K562 (cell line): ENCODE measurements at regions not wholly inside any gene's neighbourhood (a gene's known extent, or its start where the extent isn't known, plus 50 kb on each side); places are given as distances from the start of the nearest gene placed in this dataset.

ENCODE experiments used
- ATAC-seq: fragments of 200-7000 bp; cut with Tn5 transposase; 3 replicates; pipeline ENCODE4 v1.9.1; 2020; ENCODE audit warnings: moderate library complexity
- BruUV-seq: library from RNA; stranded (reverse); fragments of 400-500 nt; replicated peaks from 2 replicates; lab custom pipeline; 2021; lab: Mats Ljungman, UMichigan
- CTCF ChIA-PET: fragments of 300-600 bp; formaldehyde crosslinking; extraction: SDS; loops from one replicate; lab custom pipeline; 2021; ENCODE audit warnings: low intra/inter-chr PET ratio; lab: Yijun Ruan, JAX
- POLR2A ChIA-PET: fragments of 300-600, 350-650 bp; sonication (Branson Sonifier 250); formaldehyde crosslinking; extraction: SDS; loops from one replicate; lab custom pipeline; 2021; ENCODE audit warnings: antibody characterized with exemption, inconsistent platforms; lab: Yijun Ruan, JAX
- DNase-seq, 4 experiments: peaks; one replicate each; pipeline versions ENCODE4 v3.0.0 to v3.0.0-alpha.2; 2011 to 2018; ENCODE audit warnings: low spot score in 3 of 4, mixed read lengths in 3 of 4; ENCODE audit errors: extremely low read depth in 1 of 4
- FAIRE-seq: peaks from 2 replicates; lab custom pipeline; 2011; peaks lifted over from hg19 to GRCh38; lab: Jason Lieb, UNC
- H2AFZ ChIP-seq: 2 replicates; pipeline ENCODE4 v1.6.0; 2011; ENCODE audit warnings: low read depth, low read length, control low read depth, inconsistent platforms
- H3K27ac ChIP-seq: fragments of 200-600 bp; 3 replicates; pipeline ENCODE4 v1.8.0; 2011; ENCODE audit warnings: low read depth, mild to moderate bottlenecking, control low read depth, inconsistent platforms, low read length, moderate library complexity, mixed read lengths; ENCODE audit errors: extremely low read depth
- H3K27me3 ChIP-seq, 2 experiments: fragments of 300-600 bp in 1 of 2; 2 replicates in 1 of 2; 3 replicates in 1 of 2; pipeline versions ENCODE4 v1.6.0 to v1.8.0; 2011; ENCODE audit warnings: inconsistent platforms in 2 of 2, low read length in 2 of 2, mild to moderate bottlenecking in 1 of 2, mixed read lengths in 1 of 2, moderate library complexity in 1 of 2; ENCODE audit not compliant: control insufficient read depth in 2 of 2, insufficient read depth in 2 of 2
- H3K36me3 ChIP-seq: fragments of 300-600 bp; 3 replicates; pipeline ENCODE4 v1.8.0; 2011; ENCODE audit warnings: mild to moderate bottlenecking, low read length, inconsistent platforms; ENCODE audit not compliant: control insufficient read depth, insufficient read depth
- H3K4me1 ChIP-seq, 2 experiments: fragments of 200-600 bp in 1 of 2; replicated peaks in 1 of 2; 2 replicates in 1 of 2; 3 replicates in 1 of 2; pipeline versions ENCODE4 v1.5.1 to v1.8.0; 2011; ENCODE audit warnings: inconsistent platforms in 2 of 2, low read length in 2 of 2, mild to moderate bottlenecking in 1 of 2, mixed read lengths in 1 of 2, moderate library complexity in 1 of 2; ENCODE audit not compliant: control insufficient read depth in 2 of 2, insufficient read depth in 2 of 2
- H3K4me2 ChIP-seq: 2 replicates; pipeline ENCODE4 v1.6.1; 2011; ENCODE audit warnings: low read length, control low read depth, inconsistent platforms, mixed read lengths; ENCODE audit not compliant: insufficient read depth
- H3K4me3 ChIP-seq: fragments of 200-600 bp; sonication (generic), shearing (Covaris generic); 2 replicates; pipeline ENCODE4 v1.5.1; 2016; ENCODE audit warnings: control low read depth, inconsistent platforms
- H3K79me2 ChIP-seq: fragments of 200-600 bp; 3 replicates; pipeline ENCODE4 v1.8.0; 2011; ENCODE audit warnings: low read length, inconsistent platforms; ENCODE audit not compliant: control insufficient read depth, insufficient read depth
- H3K9ac ChIP-seq, 2 experiments: 2 replicates each; pipeline versions ENCODE4 v1.6.0 to v1.6.1; 2011; ENCODE audit warnings: low read depth in 2 of 2, low read length in 2 of 2, control low read depth in 1 of 2, inconsistent platforms in 1 of 2, mild to moderate bottlenecking in 1 of 2, mixed read lengths in 1 of 2; ENCODE audit not compliant: insufficient read depth in 1 of 2
- H3K9me1 ChIP-seq: one replicate; pipeline ENCODE4 v1.6.0; 2011; ENCODE audit warnings: inconsistent platforms, mild to moderate bottlenecking, low read length, moderate library complexity; ENCODE audit not compliant: control insufficient read depth, insufficient read depth
- H3K9me3 ChIP-seq: replicated peaks from 2 replicates; pipeline ENCODE4 v1.5.1; 2011; ENCODE audit warnings: low read depth, low read length, inconsistent platforms; ENCODE audit not compliant: control insufficient read depth, insufficient read depth
- H4K20me1 ChIP-seq: replicated peaks from 2 replicates; pipeline ENCODE4 v1.6.1; 2011; ENCODE audit warnings: low read length, inconsistent platforms, mixed read lengths; ENCODE audit not compliant: control insufficient read depth, insufficient read depth
- BDP1 ChIP-seq: IDR thresholded peaks from 3 replicates; pipeline ENCODE4 v1.6.1; 2011; ENCODE audit not compliant: insufficient read length, insufficient read depth
- CEBPB ChIP-seq: fragments of 450-650 bp; IDR thresholded peaks from 2 replicates; pipeline ENCODE4 v1.6.1; 2016; ENCODE audit warnings: missing genetic modification characterization, missing compliant biosample characterization
- CSDE1 ChIP-seq, 2 experiments: fragments of 450-650 bp; IDR thresholded peaks; 2 replicates each; pipeline ENCODE4 v1.6.1; 2016; ENCODE audit warnings: mild to moderate bottlenecking in 1 of 2
- ETS2 ChIP-seq: IDR thresholded peaks from 2 replicates; pipeline ENCODE4 v1.6.1; 2016; ENCODE audit warnings: borderline replicate concordance, missing genetic modification characterization, mild to moderate bottlenecking, moderate library complexity, missing compliant biosample characterization; ENCODE audit not compliant: poor library complexity, severe bottlenecking
- HBP1 ChIP-seq: fragments of 450-650 bp; formaldehyde crosslinking; IDR thresholded peaks from 2 replicates; pipeline ENCODE4 v1.4.0; 2022; ENCODE audit warnings: missing genetic modification characterization
- ID3 ChIP-seq, 2 experiments: fragments of 250-450 bp in 1 of 2; fragments of 450-650 bp in 1 of 2; sonication (Bioruptor Pico) in 1 of 2; IDR thresholded peaks; 2 replicates each; pipeline versions ENCODE4 v1.6.1 to v1.8.0; 2016 to 2021; ENCODE audit warnings: mild to moderate bottlenecking in 2 of 2, moderate library complexity in 2 of 2, missing compliant biosample characterization in 1 of 2, missing genetic modification characterization in 1 of 2
- MCM2 ChIP-seq: fragments of 450-650 bp; IDR thresholded peaks from 2 replicates; pipeline ENCODE4 v1.6.1; 2017; ENCODE audit warnings: low read depth, mild to moderate bottlenecking
- PRMT5 ChIP-seq: sonication (generic); formaldehyde crosslinking; IDR thresholded peaks from 2 replicates; pipeline ENCODE4 v1.5.0; 2020; ENCODE audit warnings: missing genetic modification reagents
- RAD21 ChIP-seq, 2 experiments: fragments of 250-450 bp in 1 of 2; fragments of 450-650 bp in 1 of 2; sonication (Bioruptor Pico) in 1 of 2; formaldehyde crosslinking in 1 of 2; IDR thresholded peaks in 1 of 2; conservative IDR thresholded peaks in 1 of 2; 2 replicates each; pipeline versions ENCODE4 v1.4.0 to v1.8.0; 2020 to 2022; ENCODE audit warnings: mild to moderate bottlenecking in 2 of 2, moderate library complexity in 1 of 2
- RBM25 ChIP-seq: fragments of 200-400 bp; formaldehyde crosslinking; IDR thresholded peaks from 2 replicates; pipeline ENCODE4 v1.6.1; 2018; ENCODE audit warnings: low read length, low read depth, moderate library complexity; ENCODE audit not compliant: severe bottlenecking
- SMARCA4 ChIP-seq: fragments of 450-650 bp; IDR thresholded peaks from 2 replicates; pipeline ENCODE4 v1.6.1; 2016
- ZBTB11 ChIP-seq, 3 experiments: fragments of 200-800 bp in 1 of 3; fragments of 250-450 bp in 1 of 3; fragments of 450-650 bp in 1 of 3; sonication (Bioruptor Pico) in 1 of 3; sonication (Bioruptor generic) in 1 of 3; formaldehyde crosslinking in 1 of 3; IDR thresholded peaks; 2 replicates each; pipeline versions ENCODE4 v1.6.1 to v1.8.0; 2016 to 2022; ENCODE audit warnings: mild to moderate bottlenecking in 2 of 3, missing genetic modification characterization in 2 of 3, missing compliant biosample characterization in 1 of 3, moderate library complexity in 1 of 3
- ZBTB7A ChIP-seq: IDR thresholded peaks from 2 replicates; pipeline ENCODE4 v1.6.1; 2011; ENCODE audit warnings: low read depth, mild to moderate bottlenecking, low read length, moderate library complexity, borderline replicate concordance; ENCODE audit not compliant: control insufficient read depth
- ZNF699 ChIP-seq: fragments of 250-450 bp; sonication (Bioruptor Pico); IDR thresholded peaks from 2 replicates; pipeline ENCODE4 v1.8.0; 2021; ENCODE audit warnings: mild to moderate bottlenecking, moderate library complexity; ENCODE audit not compliant: insufficient replicate concordance
- WGBS: fragments of 100-300 bp; shearing (Covaris generic); methylation state at CpG from one replicate; pipeline ENCODE4 v1.1.6; 2016; ENCODE audit warnings: low coverage, mixed read lengths; ENCODE audit not compliant: insufficient coverage; ENCODE audit errors: missing lambda C conversion rate; 5-methylcytosine and 5-hydroxymethylcytosine counted together
- in situ Hi-C: fragments of 300-500 bp; cut with MboI; formaldehyde crosslinking; loops from 4 replicates; pipeline ENCODE4 v1.15.0; 2018; ENCODE audit warnings: inconsistent platforms, mixed read lengths
- intact Hi-C: fragments of 100-400 bp; cut with micrococcal nuclease; formaldehyde crosslinking; loops from 2 replicates; pipeline ENCODE4 v1.14.2; 2022

- in situ Hi-C loops, result no loop called here
- H3K4me3 ChIP-seq, result no peak overlapping the region
- DNase-seq, result no peak
- FAIRE-seq, result no peak
- no peak overlapping the region for H2AFZ ChIP-seq
- H3K9me3 ChIP-seq, result no peaks in the 10 kb centered on the region
- 5% methylated on average over 12 of the region's 12 CpGs for WGBS
- no peak overlapping the region for H3K4me2 ChIP-seq
- no TSS peak for BruUV-seq
- H3K79me2 ChIP-seq, result no peaks in the 10 kb centered on the region
- no peaks in the 10 kb centered on the region; a peak in 1 of 5 replicates for H3K4me1 ChIP-seq
- ATAC-seq, result peak; percentile 52; the same call in 2 of the 3 replicates
- H4K20me1 ChIP-seq, result 0 out of 2 replicates have a peak, but pooled peaks cover under 1% of the 10 kb centered on the region
- no peak overlapping the region for H3K27ac ChIP-seq
- H3K9me1 ChIP-seq, result no peaks in the 10 kb centered on the region
- intact Hi-C loops, result no loop called here
- ChIA-PET CTCF (no interaction called here), POLR2A (no interaction called here)
- H3K9ac ChIP-seq, result no peak overlapping the region
- H3K27me3 ChIP-seq, result peaks cover 26 to 49% of the 10 kb centered on the region in 2 experiments
- H3K36me3 ChIP-seq, result no peaks in the 10 kb centered on the region
- TF ChIP-seq ID3 (CRISPR knock-in tag; IDR thresholded peaks at IDR 0.05) (no peak), ID3 (tag; IDR thresholded peaks at IDR 0.05) (no peak), ZNF699 (CRISPR knock-in tag) (no peak), MCM2 (no peak), RBM25 (no peak), BDP1 (no peak), ETS2 (no peak), PRMT5 (CRISPR knock-in tag) (no peak), ZBTB7A (no peak), SMARCA4 (no peak), RAD21 (CRISPR knock-in tag; conservative IDR thresholded peaks at IDR 0.05 in 1 of 2, IDR thresholded peaks at IDR 0.05 in 1 of 2) (no peak), ZBTB11 (CRISPR knock-in tag; IDR thresholded peaks at IDR 0.05) (no peak), HBP1 (CRISPR knock-in tag) (no peak), CSDE1 (IDR thresholded peaks at IDR 0.05) (no peak), CEBPB (no peak)
Observed at GRCh38 chr2:42110641-42111322, 58.4 kb upstream of the EML4 start.
